GM12891 (cell line): ENCODE measurements at regions not wholly inside any gene's neighbourhood (a gene's known extent, or its start where the extent isn't known, plus 50 kb on each side); places are given as distances from the start of the nearest gene placed in this dataset.
"Not testable (repeated sequence)": the region's sequence is repeated elsewhere in the genome, so short reads cannot be mapped to it uniquely, and the experiment has no call there.

Experiments used
- DNase-seq: peaks from one replicate; pipeline ENCODE4 v3.0.0; 2011; ENCODE audit warnings: low spot score; ENCODE audit not compliant: insufficient read length
- FAIRE-seq: peaks from 2 replicates; lab custom pipeline; 2011; peaks lifted over from hg19 to GRCh38; lab: Jason Lieb, UNC
- PAX5 ChIP-seq: IDR thresholded peaks from 2 replicates; pipeline ENCODE4 v1.6.1; 2011; ENCODE audit warnings: low read length, moderate library complexity, mild to moderate bottlenecking; ENCODE audit not compliant: insufficient read depth, severe bottlenecking
- POLR2A ChIP-seq: IDR thresholded peaks from 2 replicates; pipeline ENCODE4 v1.6.1; 2011; ENCODE audit warnings: low read depth, low read length, control low read depth
- POLR2AphosphoS5 ChIP-seq: IDR thresholded peaks from 2 replicates; pipeline ENCODE4 v1.6.1; 2011; ENCODE audit warnings: low read depth, low read length, control low read depth
- POU2F2 ChIP-seq: IDR thresholded peaks from 2 replicates; pipeline ENCODE4 v1.6.1; 2011; ENCODE audit warnings: low read depth, mild to moderate bottlenecking, control low read depth, low read length, moderate library complexity
- SPI1 ChIP-seq: IDR thresholded peaks from 2 replicates; pipeline ENCODE4 v1.6.1; 2011; ENCODE audit warnings: low read depth, low read length, control low read depth
- TAF1 ChIP-seq: IDR thresholded peaks from 2 replicates; pipeline ENCODE4 v1.6.1; 2011; ENCODE audit warnings: low read depth, low read length, control low read depth

- TF ChIP-seq TAF1 (no peak), POLR2AphosphoS5 (no peak), PAX5 (no peak), SPI1 (no peak)
- DNase-seq: no peak
- FAIRE-seq: no peak
Observed at GRCh38 chr2:193476171-193476800, 1281.6 kb upstream of the TMEFF2 start.

DNA sequence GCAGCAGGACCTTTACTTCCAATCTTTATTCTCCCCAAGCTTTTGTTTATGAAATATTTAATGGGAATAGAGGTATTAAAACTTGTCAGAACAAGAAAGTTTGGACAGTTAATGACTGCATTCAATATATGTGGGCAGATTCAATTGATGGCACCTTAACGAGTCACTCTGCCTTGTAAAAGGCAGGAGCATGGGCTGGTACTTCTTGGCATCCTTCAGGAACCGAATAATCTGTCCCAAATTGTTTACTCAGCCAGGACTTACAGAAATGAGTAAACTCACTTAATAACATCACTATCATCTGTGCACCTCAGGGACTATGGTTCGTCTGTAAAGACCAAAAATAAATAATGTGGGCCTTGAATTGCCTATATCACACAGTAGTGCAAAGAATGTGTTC is 1280.3 kb upstream of the TMEFF2 start:
- TF ChIP-seq SPI1: no peak
- no peak for TF ChIP-seq POLR2A
- no peak for TF ChIP-seq POU2F2
- TF ChIP-seq PAX5: no peak
- TF ChIP-seq TAF1: no peak
- FAIRE-seq (no peak), DNase-seq (no peak)

- DNase-seq: no peak
- TF ChIP-seq TAF1 (no peak), POLR2A (no peak), POU2F2 (no peak), SPI1 (no peak), POLR2AphosphoS5 (no peak), PAX5 (no peak)
- FAIRE-seq: no peak
Observed at GRCh38 chr2:193469251-193469650, 1274.5 kb upstream of the TMEFF2 start.

DNA sequence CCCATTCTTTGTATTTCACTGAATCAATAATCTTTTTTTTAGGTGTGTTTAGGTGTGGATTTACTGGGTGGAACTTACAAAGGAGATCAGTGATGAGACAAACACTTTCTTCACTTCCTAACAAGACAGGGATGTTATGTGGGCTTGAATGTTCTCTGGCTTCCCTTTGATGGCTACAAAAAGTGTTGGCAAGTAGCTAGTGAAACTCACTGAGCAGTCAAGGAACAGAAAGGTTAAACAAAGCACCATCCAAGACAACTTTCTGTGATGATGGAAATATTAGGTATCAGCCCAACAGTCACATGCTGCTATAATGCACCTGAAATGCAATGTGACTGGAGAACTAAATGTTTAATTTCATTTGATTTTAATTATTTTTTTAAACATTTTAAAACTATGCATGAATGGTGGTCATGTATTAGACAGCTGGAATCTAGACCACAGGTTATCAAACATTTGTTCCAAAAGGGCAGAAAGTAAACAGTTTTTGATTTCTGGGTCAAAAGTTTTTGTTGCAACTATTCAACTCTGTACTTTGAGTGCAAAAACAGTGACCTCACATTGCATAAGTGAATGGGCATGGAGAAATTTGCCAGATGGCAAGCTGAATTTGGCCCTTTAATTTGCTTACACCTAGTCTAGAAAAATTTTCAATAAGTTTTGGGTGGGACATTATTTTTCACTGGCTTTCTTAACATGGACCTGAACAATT is 1272.7 kb upstream of the TMEFF2 start:
- no peak for FAIRE-seq
- no peak for TF ChIP-seq POLR2AphosphoS5
- no peak for TF ChIP-seq TAF1
- no peak for TF ChIP-seq POU2F2
- no peak for TF ChIP-seq POLR2A
- TF ChIP-seq PAX5: no peak
- no peak for DNase-seq

DNA sequence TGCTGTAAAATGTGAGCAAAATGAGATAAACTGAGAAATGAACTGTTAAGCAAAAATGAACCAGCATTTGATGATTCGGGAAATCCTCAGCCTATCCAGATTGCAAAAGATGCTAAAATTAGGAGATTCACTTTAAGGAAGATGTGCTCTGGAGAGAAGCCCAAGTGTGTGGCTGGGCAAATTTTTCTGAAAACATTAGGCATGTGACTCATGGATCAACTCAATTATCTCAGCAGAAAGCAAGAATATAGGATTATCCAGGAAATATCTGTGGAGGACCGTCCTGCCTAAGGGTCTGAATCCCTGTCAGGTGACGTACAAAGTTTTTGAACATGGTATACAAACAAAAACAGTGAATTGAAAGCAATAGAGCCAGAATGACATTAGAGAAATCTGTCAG is 1268.3 kb upstream of the TMEFF2 start:
- TF ChIP-seq TAF1 (no peak), SPI1 (no peak), POLR2A (no peak), POU2F2 (no peak), PAX5 (no peak), POLR2AphosphoS5 (no peak)
- FAIRE-seq (no peak), DNase-seq (no peak)

DNA sequence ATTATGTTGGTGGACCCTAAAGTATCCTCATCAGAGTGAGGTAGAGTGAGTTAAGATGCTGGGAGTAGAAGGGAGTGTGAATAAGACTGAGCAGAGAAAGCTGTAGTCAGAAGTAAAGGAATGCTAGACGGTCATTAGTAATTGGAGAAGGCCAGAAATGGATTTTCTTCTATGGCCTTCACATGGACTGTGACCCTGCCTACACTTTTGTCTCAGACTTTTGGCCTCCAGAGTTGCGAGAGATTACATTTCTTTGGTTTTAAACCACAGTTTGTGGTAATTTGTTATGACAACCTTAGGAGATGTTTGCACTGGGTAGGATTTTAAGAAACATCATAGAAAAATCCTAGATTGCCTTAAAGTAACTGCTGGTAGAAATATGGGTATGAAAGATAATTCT is 1267.7 kb upstream of the TMEFF2 start:
- FAIRE-seq (no peak), DNase-seq (no peak)
- TF ChIP-seq SPI1 (no peak), POLR2AphosphoS5 (no peak), POU2F2 (no peak), PAX5 (no peak), TAF1 (no peak), POLR2A (no peak)

GRCh38 chr2:193461431-193461934 is 1266.8 kb upstream of the TMEFF2 start:
- no peak for DNase-seq
- no peak for TF ChIP-seq POU2F2
- no peak for TF ChIP-seq POLR2AphosphoS5
- TF ChIP-seq TAF1: no peak
- TF ChIP-seq PAX5: no peak
- no peak for TF ChIP-seq SPI1
- FAIRE-seq: no peak

DNA sequence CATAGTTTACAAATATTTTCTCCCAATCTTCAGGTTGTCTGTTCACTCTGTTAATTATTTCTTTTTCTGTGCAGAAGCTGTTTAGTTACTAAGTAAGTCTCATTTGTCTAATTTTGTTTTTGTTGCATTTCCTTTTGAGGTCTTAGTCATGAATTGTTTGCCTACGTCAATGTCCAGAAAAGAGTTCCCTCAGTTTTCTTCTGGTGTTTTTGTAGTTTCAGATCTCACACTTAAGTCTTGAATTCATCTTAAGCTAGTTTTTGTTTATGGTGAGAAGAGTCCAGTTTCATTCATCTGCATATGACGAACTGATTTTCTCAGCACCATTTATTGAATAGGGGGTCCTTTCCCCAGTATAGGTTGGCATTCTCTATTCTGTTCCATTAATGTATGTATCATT is 1252.2 kb upstream of the TMEFF2 start:
- FAIRE-seq: no peak
- no peak for TF ChIP-seq TAF1
- TF ChIP-seq POLR2A: no peak
- no peak for TF ChIP-seq SPI1
- no peak for TF ChIP-seq POLR2AphosphoS5
- TF ChIP-seq POU2F2: no peak
- no peak for TF ChIP-seq PAX5
- no peak for DNase-seq

DNA sequence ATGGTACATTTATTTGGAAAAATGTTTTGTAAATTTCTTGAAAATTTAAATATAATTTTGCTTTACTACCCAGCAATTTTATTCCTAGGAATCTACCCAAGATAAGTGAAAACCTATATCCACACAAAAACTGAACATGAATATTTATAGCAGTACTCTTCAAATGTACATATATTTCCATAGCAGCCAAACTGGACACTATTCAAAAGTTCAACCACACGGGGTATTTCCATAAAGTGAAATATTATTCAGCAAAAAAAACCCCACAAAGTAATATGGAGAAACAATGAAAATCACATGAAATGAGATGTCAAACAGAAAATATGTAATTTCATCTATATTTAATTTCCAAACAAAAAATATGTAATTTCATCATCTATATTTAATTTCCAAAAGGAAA is 1247.6 kb upstream of the TMEFF2 start:
- FAIRE-seq (no peak), DNase-seq (no peak)
- TF ChIP-seq PAX5: no peak
- TF ChIP-seq TAF1: no peak
- no peak for TF ChIP-seq POLR2A
- no peak for TF ChIP-seq POU2F2
- TF ChIP-seq SPI1: no peak
- TF ChIP-seq POLR2AphosphoS5: no peak

- DNase-seq: no peak
Observed at GRCh38 chr2:193428336-193428818, 1233.6 kb upstream of the TMEFF2 start.

DNA sequence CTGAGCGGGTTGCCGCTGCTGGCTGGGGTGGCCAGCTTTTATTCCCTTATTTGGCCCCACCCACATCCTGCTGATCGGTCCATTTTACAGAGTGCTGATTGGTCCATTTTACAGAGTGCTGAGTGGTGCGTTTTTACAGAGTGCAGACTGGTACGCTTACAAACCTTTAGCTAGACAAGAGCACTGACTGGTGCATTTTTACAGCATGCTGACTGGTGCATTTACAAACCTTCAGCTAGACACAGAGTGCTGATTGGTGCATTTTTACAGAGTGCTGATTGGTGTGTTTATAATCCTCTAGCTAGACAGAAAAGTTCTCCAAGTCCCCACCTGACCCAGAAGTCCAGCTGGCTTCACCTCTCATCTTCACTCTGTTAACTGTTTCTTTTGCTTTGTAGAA is 1217.6 kb upstream of the TMEFF2 start:
- FAIRE-seq, DNase-seq: not testable (repeated sequence)

More at GRCh38 chr2:193428336-193428818, 1233.6 kb upstream of the TMEFF2 start:
- no peak for FAIRE-seq
- no peak for TF ChIP-seq TAF1
- no peak for TF ChIP-seq POU2F2
- TF ChIP-seq PAX5: no peak
- TF ChIP-seq POLR2A: no peak
- TF ChIP-seq SPI1: no peak
- TF ChIP-seq POLR2AphosphoS5: no peak
